ENCODE measurements at regions not wholly inside any gene's neighbourhood (a gene's known extent, or its start where the extent isn't known, plus 50 kb on each side); places are given as distances from the start of the nearest gene placed in this dataset.

DNA sequence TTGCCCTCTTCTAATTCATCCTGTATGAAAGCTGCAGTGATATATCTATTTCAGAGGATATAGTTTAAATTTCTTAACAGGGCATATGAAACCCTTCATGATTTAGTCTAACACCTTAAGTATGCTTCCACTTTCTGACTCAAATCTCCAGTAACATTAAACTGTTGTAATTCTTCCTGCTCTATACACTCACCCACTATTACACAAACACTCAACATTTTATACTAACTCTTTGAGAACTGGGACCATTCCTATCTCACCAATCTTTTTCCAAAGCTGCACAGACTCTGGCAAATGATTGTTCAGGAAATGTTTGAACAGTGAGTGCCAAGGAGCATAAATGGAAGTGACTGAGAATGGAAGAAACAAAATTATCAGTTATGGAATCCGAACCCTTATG lies 560.4 kb upstream of the DPPA4 start:
- H3K27me3 ChIP-seq (ENCODE audit: control insufficient read depth, insufficient read depth, low read length): no peaks in the 10 kb centered on the region
- no peak for DNase-seq
- H3K4me1 ChIP-seq (ENCODE audit: control insufficient read depth, insufficient read depth, low read length): no peaks in the 10 kb centered on the region
- no peak overlapping the region for H3K27ac ChIP-seq (ENCODE audit: low read length)
- no peaks in the 10 kb centered on the region for H3K9me3 ChIP-seq (replicated peaks; ENCODE audit: control insufficient read depth, low read depth, low read length)
- H3K36me3 ChIP-seq (ENCODE audit: control insufficient read depth, insufficient read depth, low read length): no peaks in the 10 kb centered on the region
- H3K4me3 ChIP-seq (ENCODE audit: low read length): no peak overlapping the region
- WGBS (ENCODE audit: insufficient coverage): no CpG with 5 or more reads among the region's 1 CpG

- Histone ChIP-seq H3K36me3 (ENCODE audit: control insufficient read depth, insufficient read depth, low read length) (no peaks in the 10 kb centered on the region), H3K27ac (ENCODE audit: low read length) (no peak overlapping the region), H3K4me1 (ENCODE audit: control insufficient read depth, insufficient read depth, low read length) (no peaks in the 10 kb centered on the region), H3K27me3 (ENCODE audit: control insufficient read depth, insufficient read depth, low read length) (no peaks in the 10 kb centered on the region), H3K4me3 (ENCODE audit: low read length) (no peak overlapping the region), H3K9me3 (replicated peaks; ENCODE audit: control insufficient read depth, low read depth, low read length) (no peaks in the 10 kb centered on the region)
- WGBS (ENCODE audit: insufficient coverage): no CpG with 5 or more reads among the region's 2 CpGs
- no peak for DNase-seq
Observed at GRCh38 chr3:109899925-109900324, 562.6 kb upstream of the DPPA4 start.

GRCh38 chr3:109900783-109901182 lies 563.4 kb upstream of the DPPA4 start:
- Histone ChIP-seq H3K4me1 (ENCODE audit: control insufficient read depth, insufficient read depth, low read length) (no peaks in the 10 kb centered on the region), H3K27ac (ENCODE audit: low read length) (no peak overlapping the region), H3K4me3 (ENCODE audit: low read length) (no peak overlapping the region), H3K27me3 (ENCODE audit: control insufficient read depth, insufficient read depth, low read length) (no peaks in the 10 kb centered on the region), H3K36me3 (ENCODE audit: control insufficient read depth, insufficient read depth, low read length) (no peaks in the 10 kb centered on the region), H3K9me3 (replicated peaks; ENCODE audit: control insufficient read depth, low read depth, low read length) (no peaks in the 10 kb centered on the region)
- WGBS (ENCODE audit: insufficient coverage): no CpG with 5 or more reads among the region's 1 CpG
- no peak for DNase-seq

- Histone ChIP-seq H3K27me3 (ENCODE audit: control insufficient read depth, insufficient read depth, low read length) (no peaks in the 10 kb centered on the region), H3K36me3 (ENCODE audit: control insufficient read depth, insufficient read depth, low read length) (no peaks in the 10 kb centered on the region), H3K9me3 (replicated peaks; ENCODE audit: control insufficient read depth, low read depth, low read length) (no peaks in the 10 kb centered on the region), H3K27ac (ENCODE audit: low read length) (no peak overlapping the region), H3K4me1 (ENCODE audit: control insufficient read depth, insufficient read depth, low read length) (no peaks in the 10 kb centered on the region), H3K4me3 (ENCODE audit: low read length) (no peak overlapping the region)
- no peak for DNase-seq
- WGBS (ENCODE audit: insufficient coverage): no CpG with 5 or more reads among the region's 4 CpGs
Observed at GRCh38 chr3:109902549-109902948, 565.2 kb upstream of the DPPA4 start.

DNA sequence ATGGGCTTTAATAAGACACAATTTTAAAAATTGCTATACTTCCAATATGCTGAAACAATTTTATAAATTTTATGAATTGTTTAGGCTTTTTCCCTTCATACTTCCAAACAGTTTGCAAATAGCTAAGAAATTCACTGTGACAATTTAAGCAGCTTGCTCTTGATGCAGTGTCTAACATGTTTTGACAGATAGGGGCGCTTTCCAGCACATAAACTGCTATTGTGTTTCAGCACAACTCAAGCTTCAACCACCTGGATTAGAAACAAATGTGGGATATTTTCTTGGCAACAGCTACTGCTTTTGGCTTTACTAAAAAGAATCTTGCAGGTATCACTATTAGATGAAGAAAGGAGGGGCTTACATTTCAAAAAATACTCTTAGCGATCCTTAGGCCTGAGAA lies 565.8 kb upstream of the DPPA4 start:
- no peaks in the 10 kb centered on the region for H3K36me3 ChIP-seq (ENCODE audit: control insufficient read depth, insufficient read depth, low read length)
- no peaks in the 10 kb centered on the region for H3K27me3 ChIP-seq (ENCODE audit: control insufficient read depth, insufficient read depth, low read length)
- no peak overlapping the region for H3K27ac ChIP-seq (ENCODE audit: low read length)
- no peaks in the 10 kb centered on the region for H3K9me3 ChIP-seq (replicated peaks; ENCODE audit: control insufficient read depth, low read depth, low read length)
- H3K4me3 ChIP-seq (ENCODE audit: low read length): no peak overlapping the region
- WGBS (ENCODE audit: insufficient coverage): no CpG with 5 or more reads among the region's 2 CpGs
- no peak for DNase-seq
- H3K4me1 ChIP-seq (ENCODE audit: control insufficient read depth, insufficient read depth, low read length): no peaks in the 10 kb centered on the region

DNA sequence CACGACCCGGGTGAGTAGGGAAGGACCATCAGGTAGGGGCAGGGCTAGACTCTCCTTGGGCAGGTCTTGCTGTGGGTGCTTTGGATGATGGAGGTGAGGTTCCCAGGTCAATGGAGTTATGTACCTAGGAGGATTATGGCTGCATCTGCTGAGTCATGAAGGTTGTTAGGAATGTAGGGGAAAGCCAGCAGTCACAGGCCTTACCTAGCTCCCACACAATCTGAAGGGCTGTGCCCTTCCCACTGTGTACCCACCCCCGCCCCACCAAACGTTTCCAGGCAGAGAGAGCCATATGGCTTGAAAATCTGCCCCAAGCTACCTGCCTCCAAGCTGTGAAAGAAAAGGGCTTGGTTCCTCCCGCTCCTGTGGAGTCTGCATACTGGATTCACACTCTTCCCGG lies 573.4 kb upstream of the DPPA4 start:
- peaks cover 9% of the 10 kb centered on the region for H3K9me3 ChIP-seq (replicated peaks; ENCODE audit: control insufficient read depth, low read depth, low read length)
- no peak overlapping the region for H3K4me3 ChIP-seq (ENCODE audit: low read length)
- WGBS (ENCODE audit: insufficient coverage): 91% methylated on average over 2 of the region's 6 CpGs
- H3K4me1 ChIP-seq (ENCODE audit: control insufficient read depth, insufficient read depth, low read length): no peaks in the 10 kb centered on the region
- no peak for DNase-seq
- H3K27me3 ChIP-seq (ENCODE audit: control insufficient read depth, insufficient read depth, low read length): no peaks in the 10 kb centered on the region
- H3K27ac ChIP-seq (ENCODE audit: low read length): no peak overlapping the region
- no peaks in the 10 kb centered on the region for H3K36me3 ChIP-seq (ENCODE audit: control insufficient read depth, insufficient read depth, low read length)

GRCh38 chr3:109918740-109919139 lies 581.4 kb upstream of the DPPA4 start:
- peaks cover 4% of the 10 kb centered on the region for H3K9me3 ChIP-seq (replicated peaks; ENCODE audit: control insufficient read depth, low read depth, low read length)
- no CpG with 5 or more reads among the region's 2 CpGs for whole genome bisulfite sequencing (ENCODE audit: insufficient coverage)
- H3K4me1 ChIP-seq (ENCODE audit: control insufficient read depth, insufficient read depth, low read length): no peaks in the 10 kb centered on the region
- no peaks in the 10 kb centered on the region for H3K27me3 ChIP-seq (ENCODE audit: control insufficient read depth, insufficient read depth, low read length)
- no peak overlapping the region for H3K27ac ChIP-seq (ENCODE audit: low read length)
- no peaks in the 10 kb centered on the region for H3K36me3 ChIP-seq (ENCODE audit: control insufficient read depth, insufficient read depth, low read length)
- DNase-seq: no peak
- no peak overlapping the region for H3K4me3 ChIP-seq (ENCODE audit: low read length)

DNA sequence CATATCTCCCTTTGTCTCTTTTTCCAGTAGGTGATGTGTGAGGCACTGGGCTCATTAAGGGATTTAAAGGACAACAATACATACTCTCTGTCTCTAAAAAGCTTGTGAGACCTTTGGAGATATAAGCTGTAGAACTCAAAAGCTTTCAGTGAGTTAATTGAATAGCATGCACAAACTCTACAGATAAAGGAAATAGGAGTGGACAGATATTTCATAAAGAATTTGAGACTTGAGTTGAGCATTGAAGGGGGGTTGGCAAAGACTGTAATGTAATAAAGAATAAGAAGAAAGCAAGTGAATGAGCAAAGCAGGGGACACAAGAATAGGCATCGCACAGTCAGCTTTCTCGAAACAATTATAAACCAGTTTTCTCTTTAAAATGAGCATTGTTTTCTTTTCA lies 583.4 kb upstream of the DPPA4 start:
- Histone ChIP-seq H3K27ac (ENCODE audit: low read length) (no peak overlapping the region), H3K9me3 (replicated peaks; ENCODE audit: control insufficient read depth, low read depth, low read length) (no peaks in the 10 kb centered on the region), H3K4me1 (ENCODE audit: control insufficient read depth, insufficient read depth, low read length) (no peaks in the 10 kb centered on the region), H3K27me3 (ENCODE audit: control insufficient read depth, insufficient read depth, low read length) (no peaks in the 10 kb centered on the region), H3K36me3 (ENCODE audit: control insufficient read depth, insufficient read depth, low read length) (no peaks in the 10 kb centered on the region), H3K4me3 (ENCODE audit: low read length) (no peak overlapping the region)
- WGBS (ENCODE audit: insufficient coverage): no CpG with 5 or more reads among the region's 2 CpGs
- DNase-seq: no peak

DNA sequence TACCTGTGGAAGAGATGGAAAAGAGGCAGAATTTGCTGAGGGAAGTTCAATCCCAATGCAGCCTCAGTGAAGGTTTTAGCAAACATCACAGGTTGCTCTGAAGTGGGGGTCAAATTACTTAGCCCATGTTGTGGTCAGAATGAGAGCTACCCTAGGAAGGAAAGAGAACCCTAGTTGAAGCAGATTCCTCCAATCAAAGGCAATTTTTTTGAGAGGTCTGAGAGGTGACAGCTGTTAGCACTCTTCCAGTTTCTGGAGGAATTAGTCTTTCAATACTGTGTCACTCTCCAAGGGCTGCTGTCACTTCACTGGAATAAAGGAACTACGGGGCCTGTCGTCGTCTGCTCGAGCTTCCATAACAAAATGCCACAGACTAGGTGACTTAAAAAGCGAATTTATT lies 584.2 kb upstream of the DPPA4 start:
- H3K27ac ChIP-seq (ENCODE audit: low read length): no peak overlapping the region
- no peaks in the 10 kb centered on the region for H3K9me3 ChIP-seq (replicated peaks; ENCODE audit: control insufficient read depth, low read depth, low read length)
- no CpG with 5 or more reads among the region's 5 CpGs for WGBS (ENCODE audit: insufficient coverage)
- H3K36me3 ChIP-seq (ENCODE audit: control insufficient read depth, insufficient read depth, low read length): no peaks in the 10 kb centered on the region
- DNase-seq: no peak
- H3K4me3 ChIP-seq (ENCODE audit: low read length): no peak overlapping the region
- H3K4me1 ChIP-seq (ENCODE audit: control insufficient read depth, insufficient read depth, low read length): no peaks in the 10 kb centered on the region
- H3K27me3 ChIP-seq (ENCODE audit: control insufficient read depth, insufficient read depth, low read length): no peaks in the 10 kb centered on the region

DNA sequence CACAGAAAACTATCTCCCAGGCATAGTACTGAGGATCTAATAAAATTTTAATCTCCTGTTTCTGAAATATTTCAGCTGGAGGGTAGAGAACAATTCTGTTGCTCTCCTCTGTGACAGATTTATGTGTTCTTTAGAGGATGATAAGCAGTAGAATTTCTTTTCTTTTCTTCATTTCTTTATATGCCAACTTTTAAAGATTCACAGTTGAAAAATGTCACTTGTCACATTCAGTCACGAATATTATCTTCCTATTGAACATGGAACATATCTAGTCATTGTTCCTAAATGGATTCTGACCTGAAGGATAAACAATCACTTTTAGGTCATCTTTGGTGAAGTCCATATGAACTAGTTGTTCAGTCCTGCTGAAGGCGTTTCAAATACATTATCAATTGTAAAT lies 585.5 kb upstream of the DPPA4 start:
- no peaks in the 10 kb centered on the region for H3K4me1 ChIP-seq (ENCODE audit: control insufficient read depth, insufficient read depth, low read length)
- no CpG with 5 or more reads among the region's 2 CpGs for WGBS (ENCODE audit: insufficient coverage)
- no peaks in the 10 kb centered on the region for H3K9me3 ChIP-seq (replicated peaks; ENCODE audit: control insufficient read depth, low read depth, low read length)
- H3K27me3 ChIP-seq (ENCODE audit: control insufficient read depth, insufficient read depth, low read length): no peaks in the 10 kb centered on the region
- no peak for DNase-seq
- H3K4me3 ChIP-seq (ENCODE audit: low read length): no peak overlapping the region
- H3K27ac ChIP-seq (ENCODE audit: low read length): no peak overlapping the region
- H3K36me3 ChIP-seq (ENCODE audit: control insufficient read depth, insufficient read depth, low read length): no peaks in the 10 kb centered on the region

DNA sequence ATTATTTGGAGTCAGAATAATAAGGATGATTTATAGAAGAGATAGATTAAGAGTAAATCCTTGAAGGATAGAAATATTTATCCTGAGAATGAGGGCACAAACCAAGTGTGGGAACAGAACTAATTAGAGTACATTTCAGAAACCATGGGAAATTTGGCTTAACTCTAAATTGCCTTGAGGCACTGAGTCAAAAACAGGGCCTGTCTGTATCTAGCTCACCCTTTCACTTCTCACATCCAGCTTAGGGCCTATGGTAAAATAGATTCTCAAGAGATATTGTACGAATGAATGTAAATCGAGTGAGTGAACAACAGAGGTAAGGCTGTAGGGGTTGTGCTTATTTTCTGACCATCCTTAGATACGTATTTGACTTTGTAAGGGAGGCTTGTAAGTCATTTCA lies 586.1 kb upstream of the DPPA4 start:
- WGBS (ENCODE audit: insufficient coverage): no CpG with 5 or more reads among the region's 3 CpGs
- Histone ChIP-seq H3K27ac (ENCODE audit: low read length) (no peak overlapping the region), H3K27me3 (ENCODE audit: control insufficient read depth, insufficient read depth, low read length) (no peaks in the 10 kb centered on the region), H3K9me3 (replicated peaks; ENCODE audit: control insufficient read depth, low read depth, low read length) (no peaks in the 10 kb centered on the region), H3K36me3 (ENCODE audit: control insufficient read depth, insufficient read depth, low read length) (no peaks in the 10 kb centered on the region), H3K4me3 (ENCODE audit: low read length) (no peak overlapping the region), H3K4me1 (ENCODE audit: control insufficient read depth, insufficient read depth, low read length) (no peaks in the 10 kb centered on the region)
- no peak for DNase-seq

Measured in muscle of leg (tissue), 3 donors.